K562 (cell line): ENCODE measurements at regions not wholly inside any gene's neighbourhood (a gene's known extent, or its start where the extent isn't known, plus 50 kb on each side); places are given as distances from the start of the nearest gene placed in this dataset.
A peak's percentile ranks its signal among the peaks of the same experiment; 100 is the strongest.

Experiments used
- ATF4 ChIP-seq: fragments of 450-650 bp; formaldehyde crosslinking; IDR thresholded peaks from 2 replicates; pipeline ENCODE4 v1.4.0; 2022; ENCODE audit warnings: mild to moderate bottlenecking, moderate library complexity
- DMBX1 ChIP-seq: fragments of 250-450 bp; sonication (Bioruptor Pico); IDR thresholded peaks from 2 replicates; pipeline ENCODE4 v1.8.0; 2022; ENCODE audit warnings: inconsistent platforms, mild to moderate bottlenecking, moderate library complexity, borderline replicate concordance
- DPF2 ChIP-seq: fragments of 450-650 bp; IDR thresholded peaks from 2 replicates; pipeline ENCODE4 v1.6.1; 2016
- FOXP1 ChIP-seq: sonication (generic); formaldehyde crosslinking; IDR thresholded peaks from 2 replicates; pipeline ENCODE4 v1.8.0; 2022; ENCODE audit warnings: mild to moderate bottlenecking, missing genetic modification reagents
- GABPB2 ChIP-seq: fragments of 250-450 bp; sonication (Bioruptor Pico); conservative IDR thresholded peaks from 2 replicates; pipeline ENCODE4 v1.5.1; 2021; ENCODE audit warnings: mild to moderate bottlenecking
- MAFF ChIP-seq: IDR thresholded peaks from 2 replicates; pipeline ENCODE4 v1.6.1; 2012; ENCODE audit warnings: low read length, improper control_type of control experiment
- MEF2A ChIP-seq: IDR thresholded peaks from 2 replicates; pipeline ENCODE4 v1.6.1; 2011; ENCODE audit warnings: low read depth, mild to moderate bottlenecking, low read length, moderate library complexity; ENCODE audit not compliant: control insufficient read depth
- MTA2 ChIP-seq: fragments of 450-650 bp; IDR thresholded peaks from 2 replicates; pipeline ENCODE4 v1.6.1; 2016; ENCODE audit warnings: low read depth
- NFE2L1 ChIP-seq: fragments of 450-650 bp; IDR thresholded peaks from 2 replicates; pipeline ENCODE4 v1.6.1; 2016; ENCODE audit warnings: missing genetic modification characterization, low read depth, mild to moderate bottlenecking, missing compliant biosample characterization, moderate library complexity, borderline replicate concordance
- NFRKB ChIP-seq: fragments of 450-650 bp; IDR thresholded peaks from 2 replicates; pipeline ENCODE4 v1.6.1; 2016; ENCODE audit warnings: low read depth
- PCBP1 ChIP-seq: fragments of 200-400 bp; formaldehyde crosslinking; IDR thresholded peaks from 2 replicates; pipeline ENCODE4 v1.6.1; 2018; ENCODE audit warnings: mild to moderate bottlenecking, low read depth, low read length; ENCODE audit not compliant: poor library complexity, severe bottlenecking
- PHF21A ChIP-seq: fragments of 450-650 bp; IDR thresholded peaks from 2 replicates; pipeline ENCODE4 v1.6.1; 2017; ENCODE audit warnings: low read depth, borderline replicate concordance
- RAD21 ChIP-seq, 2 experiments: fragments of 250-450 bp in 1 of 2; fragments of 450-650 bp in 1 of 2; sonication (Bioruptor Pico) in 1 of 2; formaldehyde crosslinking in 1 of 2; IDR thresholded peaks in 1 of 2; conservative IDR thresholded peaks in 1 of 2; 2 replicates each; pipeline versions ENCODE4 v1.4.0 to v1.8.0; 2020 to 2022; ENCODE audit warnings: mild to moderate bottlenecking in 2 of 2, moderate library complexity in 1 of 2
- TAF15 ChIP-seq: fragments of 200-400 bp; formaldehyde crosslinking; IDR thresholded peaks from 2 replicates; pipeline ENCODE4 v1.6.1; 2017; ENCODE audit warnings: mild to moderate bottlenecking, low read depth, low read length, moderate library complexity
- ZBTB8A ChIP-seq: fragments of 450-650 bp; IDR thresholded peaks from 2 replicates; pipeline ENCODE4 v1.6.1; 2018; ENCODE audit warnings: mild to moderate bottlenecking, moderate library complexity; ENCODE audit not compliant: partially characterized antibody
- ZFP36 ChIP-seq: fragments of 150-350 bp; IDR thresholded peaks from 2 replicates; pipeline ENCODE4 v1.6.1; 2018; ENCODE audit warnings: low read length, low read depth; ENCODE audit not compliant: partially characterized antibody
- ZNF436 ChIP-seq: fragments of 250-450, 450-650 bp; sonication (Bioruptor Pico); formaldehyde crosslinking; IDR thresholded peaks from 2 replicates; pipeline ENCODE4 v1.7.0; 2020; ENCODE audit warnings: mild to moderate bottlenecking
- TF ChIP-seq, protein P1 (sequence below): fragments of 450-650 bp; formaldehyde crosslinking; IDR thresholded peaks from 2 replicates; pipeline ENCODE4 v1.4.0; 2020; ENCODE audit warnings: mild to moderate bottlenecking
- TF ChIP-seq, protein P2 (sequence below): sonication (generic); formaldehyde crosslinking; IDR thresholded peaks from 2 replicates; pipeline ENCODE4 v1.8.0; 2023; ENCODE audit warnings: missing genetic modification reagents, mild to moderate bottlenecking, borderline replicate concordance
- TF ChIP-seq, protein P3 (sequence below): sonication (generic); formaldehyde crosslinking; IDR thresholded peaks from 2 replicates; pipeline ENCODE4 v1.8.0; 2022; ENCODE audit warnings: mild to moderate bottlenecking, missing genetic modification reagents

- TF ChIP-seq, protein P1, sequence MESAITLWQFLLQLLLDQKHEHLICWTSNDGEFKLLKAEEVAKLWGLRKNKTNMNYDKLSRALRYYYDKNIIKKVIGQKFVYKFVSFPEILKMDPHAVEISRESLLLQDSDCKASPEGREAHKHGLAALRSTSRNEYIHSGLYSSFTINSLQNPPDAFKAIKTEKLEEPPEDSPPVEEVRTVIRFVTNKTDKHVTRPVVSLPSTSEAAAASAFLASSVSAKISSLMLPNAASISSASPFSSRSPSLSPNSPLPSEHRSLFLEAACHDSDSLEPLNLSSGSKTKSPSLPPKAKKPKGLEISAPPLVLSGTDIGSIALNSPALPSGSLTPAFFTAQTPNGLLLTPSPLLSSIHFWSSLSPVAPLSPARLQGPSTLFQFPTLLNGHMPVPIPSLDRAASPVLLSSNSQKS = no peak
- TF ChIP-seq GABPB2 (no peak), TAF15 (no peak), RAD21 (CRISPR knock-in tag; conservative IDR thresholded peaks at IDR 0.05 in 1 of 2, IDR thresholded peaks at IDR 0.05 in 1 of 2) (peak in 1 of 2 experiments; percentile 16; a peak in 1 of 4 replicates), NFRKB (no peak), MAFF (no peak), ZBTB8A (no peak), MEF2A (no peak), FOXP1 (no peak), MTA2 (no peak), ZFP36 (no peak), PHF21A (no peak), ATF4 (no peak), DPF2 (no peak), ZNF436 (CRISPR knock-in tag) (no peak), PCBP1 (no peak), NFE2L1 (tag) (no peak), DMBX1 (no peak)
- TF ChIP-seq, protein P2, sequence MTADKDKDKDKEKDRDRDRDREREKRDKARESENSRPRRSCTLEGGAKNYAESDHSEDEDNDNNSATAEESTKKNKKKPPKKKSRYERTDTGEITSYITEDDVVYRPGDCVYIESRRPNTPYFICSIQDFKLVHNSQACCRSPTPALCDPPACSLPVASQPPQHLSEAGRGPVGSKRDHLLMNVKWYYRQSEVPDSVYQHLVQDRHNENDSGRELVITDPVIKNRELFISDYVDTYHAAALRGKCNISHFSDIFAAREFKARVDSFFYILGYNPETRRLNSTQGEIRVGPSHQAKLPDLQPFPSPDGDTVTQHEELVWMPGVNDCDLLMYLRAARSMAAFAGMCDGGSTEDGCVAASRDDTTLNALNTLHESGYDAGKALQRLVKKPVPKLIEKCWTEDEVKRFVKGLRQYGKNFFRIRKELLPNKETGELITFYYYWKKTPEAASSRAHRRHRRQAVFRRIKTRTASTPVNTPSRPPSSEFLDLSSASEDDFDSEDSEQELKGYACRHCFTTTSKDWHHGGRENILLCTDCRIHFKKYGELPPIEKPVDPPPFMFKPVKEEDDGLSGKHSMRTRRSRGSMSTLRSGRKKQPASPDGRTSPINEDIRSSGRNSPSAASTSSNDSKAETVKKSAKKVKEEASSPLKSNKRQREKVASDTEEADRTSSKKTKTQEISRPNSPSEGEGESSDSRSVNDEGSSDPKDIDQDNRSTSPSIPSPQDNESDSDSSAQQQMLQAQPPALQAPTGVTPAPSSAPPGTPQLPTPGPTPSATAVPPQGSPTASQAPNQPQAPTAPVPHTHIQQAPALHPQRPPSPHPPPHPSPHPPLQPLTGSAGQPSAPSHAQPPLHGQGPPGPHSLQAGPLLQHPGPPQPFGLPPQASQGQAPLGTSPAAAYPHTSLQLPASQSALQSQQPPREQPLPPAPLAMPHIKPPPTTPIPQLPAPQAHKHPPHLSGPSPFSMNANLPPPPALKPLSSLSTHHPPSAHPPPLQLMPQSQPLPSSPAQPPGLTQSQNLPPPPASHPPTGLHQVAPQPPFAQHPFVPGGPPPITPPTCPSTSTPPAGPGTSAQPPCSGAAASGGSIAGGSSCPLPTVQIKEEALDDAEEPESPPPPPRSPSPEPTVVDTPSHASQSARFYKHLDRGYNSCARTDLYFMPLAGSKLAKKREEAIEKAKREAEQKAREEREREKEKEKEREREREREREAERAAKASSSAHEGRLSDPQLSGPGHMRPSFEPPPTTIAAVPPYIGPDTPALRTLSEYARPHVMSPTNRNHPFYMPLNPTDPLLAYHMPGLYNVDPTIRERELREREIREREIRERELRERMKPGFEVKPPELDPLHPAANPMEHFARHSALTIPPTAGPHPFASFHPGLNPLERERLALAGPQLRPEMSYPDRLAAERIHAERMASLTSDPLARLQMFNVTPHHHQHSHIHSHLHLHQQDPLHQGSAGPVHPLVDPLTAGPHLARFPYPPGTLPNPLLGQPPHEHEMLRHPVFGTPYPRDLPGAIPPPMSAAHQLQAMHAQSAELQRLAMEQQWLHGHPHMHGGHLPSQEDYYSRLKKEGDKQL (CRISPR knock-in tag) = no peak
- TF ChIP-seq, protein P3, sequence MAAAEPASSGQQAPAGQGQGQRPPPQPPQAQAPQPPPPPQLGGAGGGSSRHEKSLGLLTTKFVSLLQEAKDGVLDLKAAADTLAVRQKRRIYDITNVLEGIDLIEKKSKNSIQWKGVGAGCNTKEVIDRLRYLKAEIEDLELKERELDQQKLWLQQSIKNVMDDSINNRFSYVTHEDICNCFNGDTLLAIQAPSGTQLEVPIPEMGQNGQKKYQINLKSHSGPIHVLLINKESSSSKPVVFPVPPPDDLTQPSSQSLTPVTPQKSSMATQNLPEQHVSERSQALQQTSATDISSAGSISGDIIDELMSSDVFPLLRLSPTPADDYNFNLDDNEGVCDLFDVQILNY (CRISPR knock-in tag) = no peak
Measured at GRCh38 chr15:77907824-77908751, 169.4 kb downstream of the TBC1D2B start (continued).
